ENCODE measurements at regions not wholly inside any gene's neighbourhood (a gene's known extent, or its start where the extent isn't known, plus 50 kb on each side); places are given as distances from the start of the nearest gene placed in this dataset.

- TF ChIP-seq CTCF (IDR thresholded peaks at IDR 0.05) (no peak), CBFB (CRISPR knock-in tag; IDR thresholded peaks at IDR 0.05; ENCODE audit: low read depth) (no peak), MLX (CRISPR knock-in tag; IDR thresholded peaks at IDR 0.05) (no peak), HMGXB4 (CRISPR knock-in tag; IDR thresholded peaks at IDR 0.05) (no peak), ZNF416 (CRISPR knock-in tag; IDR thresholded peaks at IDR 0.05) (no peak), PREB (CRISPR knock-in tag; IDR thresholded peaks at IDR 0.05; ENCODE audit: borderline replicate concordance) (no peak), ZNF138 (CRISPR knock-in tag; conservative IDR thresholded peaks at IDR 0.05) (no peak), SP1 (CRISPR knock-in tag; conservative IDR thresholded peaks at IDR 0.05) (no peak), TEAD4 (CRISPR knock-in tag; IDR thresholded peaks at IDR 0.05) (no peak), SOX15 (CRISPR knock-in tag; IDR thresholded peaks at IDR 0.05) (no peak), STAT6 (CRISPR knock-in tag; conservative IDR thresholded peaks at IDR 0.05; ENCODE audit: low read depth) (no peak), ZNF281 (CRISPR knock-in tag; IDR thresholded peaks at IDR 0.05) (no peak), CREM (CRISPR knock-in tag; IDR thresholded peaks at IDR 0.05) (no peak)
Observed at GRCh38 chr13:99723878-99724277, 222.6 kb downstream of the TM9SF2 start.
